T1000 (cell line): ENCODE measurements at regions not wholly inside any gene's neighbourhood (a gene's known extent, or its start where the extent isn't known, plus 50 kb on each side); places are given as distances from the start of the nearest gene placed in this dataset.

Experiments
- DNase-seq: peaks from one replicate; lab custom pipeline; 2025; ENCODE audit warnings: mixed read lengths; lab: John Stamatoyannopoulos, UW

DNA sequence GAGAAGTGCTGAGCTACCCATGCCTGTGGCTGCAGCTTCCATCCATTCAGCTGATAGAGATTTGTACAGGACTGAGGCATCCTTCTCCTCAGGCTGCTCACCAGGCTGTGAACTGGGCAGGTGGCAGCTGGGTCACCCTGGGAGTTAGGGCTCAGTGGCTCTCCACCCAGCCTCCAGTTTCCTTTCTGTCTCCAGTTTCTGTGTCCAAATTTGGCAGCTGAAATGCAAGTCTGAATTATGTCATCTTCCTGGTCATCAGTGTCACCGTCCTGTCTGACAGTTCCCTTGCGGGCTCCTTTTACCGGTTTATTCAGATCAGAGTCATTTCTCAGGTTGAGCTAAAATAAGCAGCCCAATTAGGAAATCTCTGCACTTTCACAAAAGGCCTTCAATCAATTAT is 93.3 kb downstream of the EDN1 start:
- no peak for DNase-seq

DNA sequence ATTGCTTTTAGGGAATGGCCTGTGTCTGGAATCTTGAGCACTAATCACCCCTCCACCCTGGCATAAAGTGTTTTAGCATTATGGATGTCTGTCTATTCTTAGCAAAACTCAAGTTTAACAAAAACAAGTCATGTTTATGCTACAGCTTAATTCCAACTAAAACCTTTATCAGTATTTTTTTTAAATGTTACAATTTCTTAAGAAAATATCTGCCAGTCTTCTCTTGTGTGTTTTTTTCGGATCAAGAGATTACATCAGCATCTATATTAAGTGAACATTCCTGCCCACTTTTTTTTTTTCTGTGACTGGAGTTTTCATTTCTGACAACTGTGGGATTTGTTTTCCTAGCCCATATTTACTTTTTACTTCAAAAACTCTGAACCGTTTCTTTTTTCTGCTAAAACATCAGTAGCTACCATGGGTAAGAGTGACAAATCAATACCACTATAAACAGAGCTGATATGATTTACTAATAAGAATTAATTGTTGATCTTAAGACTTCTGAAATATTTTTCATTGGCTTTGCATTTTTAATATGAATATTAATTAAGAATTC is 94.3 kb downstream of the EDN1 start:
- no peak for DNase-seq

- no peak for DNase-seq
Observed at GRCh38 chr6:12385316-12385715, 95.2 kb downstream of the EDN1 start.

DNA sequence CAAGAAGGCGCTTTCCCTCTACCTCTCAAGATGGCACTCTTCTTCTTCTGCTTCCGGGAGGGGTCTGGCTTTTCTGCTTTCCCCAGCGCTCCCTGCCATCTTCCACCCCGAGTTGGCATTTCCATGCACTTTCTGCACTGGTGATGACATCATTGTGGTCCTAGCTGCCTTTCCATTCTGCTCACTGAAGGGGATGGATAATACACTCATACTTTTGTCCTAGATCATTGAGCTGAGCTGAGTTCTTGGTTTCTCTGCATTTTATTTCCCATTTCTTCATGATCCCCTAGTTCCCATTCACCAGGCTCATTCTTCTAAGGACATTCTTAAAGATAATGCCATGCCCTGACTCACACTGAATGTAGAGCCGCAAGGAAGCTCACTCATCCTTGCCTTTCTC is 96.7 kb downstream of the EDN1 start:
- DNase-seq: no peak

GRCh38 chr6:12391472-12391871 is 101.3 kb downstream of the EDN1 start:
- DNase-seq: no peak

- no peak for DNase-seq
Observed at GRCh38 chr6:12392490-12392889, 102.3 kb downstream of the EDN1 start.

- DNase-seq: no peak
Observed at GRCh38 chr6:12393100-12393499, 102.9 kb downstream of the EDN1 start.

DNA sequence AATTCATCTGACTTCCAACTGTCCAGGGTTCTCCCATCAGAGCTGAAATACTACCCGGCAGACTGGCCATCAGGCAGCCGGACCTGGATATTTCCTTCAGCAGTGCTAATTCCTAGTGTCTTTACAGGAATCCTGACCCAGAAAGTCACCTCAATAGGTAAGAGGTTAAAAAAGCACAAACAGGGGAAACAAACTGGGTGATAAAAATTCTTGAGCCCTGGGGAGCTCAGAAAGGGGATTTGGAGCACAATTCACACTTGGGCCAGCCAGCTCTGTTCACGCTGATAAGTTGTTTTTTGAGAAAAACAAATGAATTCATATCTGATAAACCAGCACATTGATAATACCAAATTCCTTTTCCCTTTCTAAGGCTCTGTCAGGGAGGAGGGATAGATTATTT is 104.0 kb downstream of the EDN1 start:
- DNase-seq: no peak

DNA sequence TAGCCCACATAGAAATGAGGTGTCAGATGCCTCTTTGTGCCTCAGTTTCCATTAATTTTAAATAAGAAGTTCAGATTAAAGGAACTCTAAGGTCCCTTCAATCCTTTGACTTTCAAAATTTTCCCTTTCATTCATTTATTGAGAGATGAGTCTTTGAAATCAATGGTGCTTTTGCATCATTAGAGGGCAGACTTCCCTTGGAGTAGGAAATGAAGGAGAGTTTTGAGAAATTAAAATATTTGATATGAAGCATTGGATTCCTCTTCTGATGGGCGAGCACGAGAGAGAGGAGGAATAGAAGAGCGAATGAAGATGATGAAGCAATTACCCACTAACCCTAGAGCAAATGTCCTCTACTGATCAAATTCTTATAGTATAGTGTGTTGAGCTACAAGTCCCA is 105.7 kb downstream of the EDN1 start:
- no peak for DNase-seq

- no peak for DNase-seq
Observed at GRCh38 chr6:12401200-12401599, 111.0 kb downstream of the EDN1 start.

- no peak for DNase-seq
Observed at GRCh38 chr6:12403201-12403826, 113.2 kb downstream of the EDN1 start.

DNA sequence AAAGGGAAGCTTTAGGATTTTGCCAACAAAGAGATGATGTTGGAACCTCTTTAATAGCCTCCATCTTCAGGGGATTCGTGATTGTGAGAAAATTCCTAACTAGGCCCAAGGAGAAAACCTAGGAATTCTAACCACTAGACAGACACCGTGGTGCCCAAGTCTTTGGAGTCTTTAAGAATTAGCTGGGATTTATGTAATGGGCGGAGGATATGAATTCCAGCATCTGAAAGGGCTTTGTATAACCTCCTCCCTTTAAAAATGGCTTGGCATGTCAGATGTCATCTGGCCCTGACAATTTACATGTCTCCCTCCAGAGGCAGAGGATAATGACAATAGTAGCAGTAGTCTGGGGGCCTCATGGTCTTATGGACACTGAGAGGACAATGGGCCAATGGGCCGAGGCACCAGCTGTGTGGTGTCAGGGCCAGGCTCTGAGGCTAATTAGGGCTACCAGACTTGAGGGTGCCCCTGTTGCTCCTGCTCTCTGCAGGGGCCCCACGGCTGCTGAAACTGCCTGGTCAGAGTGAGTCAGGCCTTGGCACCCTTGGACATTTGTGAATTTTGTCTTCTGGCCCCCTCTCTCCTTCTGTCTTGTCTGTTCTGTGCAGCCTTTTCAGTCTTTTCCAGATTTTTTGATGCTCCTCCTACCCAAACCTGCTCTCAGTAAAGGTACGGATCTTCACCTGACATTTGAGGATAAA is 113.9 kb downstream of the EDN1 start:
- DNase-seq: no peak

DNA sequence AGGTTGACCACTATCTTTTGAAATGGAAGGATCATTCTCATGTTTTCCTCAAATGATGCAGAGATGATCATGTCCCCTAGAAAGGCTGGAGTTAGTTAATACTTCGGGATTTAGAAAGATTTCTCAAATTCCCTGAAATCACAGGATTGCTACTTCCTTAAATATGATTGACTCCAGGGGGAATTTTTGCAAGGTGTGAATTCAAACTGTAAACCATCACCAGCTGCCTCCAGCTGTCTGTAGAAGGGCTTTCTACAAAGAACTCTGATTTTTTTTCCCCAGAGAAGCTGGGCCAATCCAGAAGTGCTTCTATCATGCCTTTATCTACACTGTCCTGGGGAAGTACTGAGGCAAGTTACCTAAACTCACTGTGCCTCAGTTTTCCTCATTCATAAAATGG is 114.5 kb downstream of the EDN1 start:
- DNase-seq: no peak

DNA sequence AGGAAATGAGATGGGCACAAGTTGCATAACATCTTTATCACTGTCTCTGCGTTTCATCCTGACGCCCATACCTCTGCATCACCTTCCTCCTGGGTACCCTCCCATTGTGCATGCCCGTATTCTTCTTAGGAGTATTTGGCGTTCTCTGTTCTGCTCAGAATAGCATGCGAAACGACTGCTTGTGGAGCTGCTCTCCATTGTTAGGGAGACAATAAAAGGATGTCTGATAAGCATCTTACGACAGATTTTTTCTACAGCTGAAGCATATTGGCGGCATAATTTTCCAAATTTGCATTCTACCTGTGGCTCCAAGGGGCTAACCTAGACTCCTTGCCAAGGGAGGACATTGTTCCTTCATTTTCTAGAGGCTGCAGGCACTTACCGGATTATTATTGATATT is 118.6 kb downstream of the EDN1 start:
- DNase-seq: no peak

GRCh38 chr6:12410946-12411345 is 120.8 kb downstream of the EDN1 start:
- no peak for DNase-seq

DNA sequence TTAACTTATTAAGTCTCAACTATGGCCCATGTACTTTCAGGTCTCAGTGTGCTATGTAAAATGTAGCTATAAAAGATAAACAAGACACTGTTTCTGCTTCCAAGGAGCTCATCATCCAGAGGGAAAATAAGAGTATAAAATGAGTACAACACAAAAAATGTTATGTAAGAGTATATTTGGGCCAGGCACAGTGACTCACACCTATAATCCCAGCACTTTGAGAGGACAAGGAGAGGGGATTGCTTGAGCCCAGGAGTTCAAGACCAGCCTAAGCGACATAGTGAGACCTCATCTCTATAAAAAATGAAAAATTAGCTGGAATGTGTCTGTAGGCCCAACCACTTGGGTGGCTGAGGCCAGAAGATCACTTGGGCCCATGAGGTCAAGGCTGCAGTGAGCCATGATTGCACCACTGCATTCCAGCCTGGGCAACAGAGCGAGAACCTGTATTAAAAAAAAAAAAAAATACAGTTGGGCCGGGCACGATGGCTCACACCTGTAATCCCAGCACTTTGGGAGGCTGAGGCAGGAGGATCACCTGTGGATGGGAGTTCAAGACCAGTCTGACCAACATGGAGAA is 124.0 kb downstream of the EDN1 start:
- no peak for DNase-seq

GRCh38 chr6:12415980-12416598 is 125.9 kb downstream of the EDN1 start:
- DNase-seq: no peak

- DNase-seq: no peak
Observed at GRCh38 chr6:12417191-12417590, 127.0 kb downstream of the EDN1 start.

DNA sequence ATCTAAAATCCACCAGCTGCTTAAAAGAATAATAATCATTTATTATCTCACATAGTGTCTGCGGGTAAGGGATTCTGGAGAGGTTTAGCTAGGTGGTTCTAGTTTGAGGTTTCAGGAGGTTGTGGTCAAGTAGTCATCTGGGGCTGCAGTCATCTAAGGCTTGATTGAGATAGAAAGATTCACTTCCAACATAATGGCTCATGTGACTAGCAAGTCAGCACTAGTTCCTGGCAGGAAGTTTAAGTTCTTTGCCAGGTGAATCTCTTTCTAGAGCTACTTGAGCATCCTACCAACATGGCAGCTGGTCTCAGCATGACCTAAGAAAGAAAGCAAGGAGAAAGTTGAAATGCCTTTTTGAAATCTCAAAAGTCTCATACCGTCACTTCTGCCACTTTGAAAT is 128.8 kb downstream of the EDN1 start:
- DNase-seq: no peak

- no peak for DNase-seq
Observed at GRCh38 chr6:12419631-12420272, 129.6 kb downstream of the EDN1 start.

GRCh38 chr6:12420626-12421025 is 130.5 kb downstream of the EDN1 start:
- DNase-seq: no peak

DNA sequence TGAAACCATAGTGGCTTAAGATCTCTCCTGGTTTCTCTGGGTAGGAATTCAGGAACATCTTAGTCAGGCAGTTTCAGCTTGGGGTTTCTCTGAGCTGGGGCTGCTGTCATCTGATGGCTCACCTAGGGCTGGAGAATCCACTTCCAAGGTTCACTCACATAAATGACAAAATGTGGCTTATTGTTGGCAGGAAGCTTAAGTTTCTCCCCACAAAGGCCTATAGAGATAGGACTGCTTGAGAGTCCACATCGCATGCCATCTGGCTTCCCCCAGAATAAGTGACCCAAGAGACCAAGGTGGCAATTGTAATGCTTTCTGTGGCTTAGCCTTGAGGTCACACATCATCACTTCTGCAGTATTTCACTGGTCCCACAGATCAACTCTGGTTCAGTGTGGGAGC is 131.4 kb downstream of the EDN1 start:
- no peak for DNase-seq
